ENCODE measurements at regions not wholly inside any gene's neighbourhood (a gene's known extent, or its start where the extent isn't known, plus 50 kb on each side); places are given as distances from the start of the nearest gene placed in this dataset.

GRCh38 chr1:38242506-38242905 is 195.9 kb upstream of the POU3F1 start:
- TF ChIP-seq POLR2A (IDR thresholded peaks at IDR 0.05; ENCODE audit: low read depth, low read length) = no peak
- TF ChIP-seq, protein P1, sequence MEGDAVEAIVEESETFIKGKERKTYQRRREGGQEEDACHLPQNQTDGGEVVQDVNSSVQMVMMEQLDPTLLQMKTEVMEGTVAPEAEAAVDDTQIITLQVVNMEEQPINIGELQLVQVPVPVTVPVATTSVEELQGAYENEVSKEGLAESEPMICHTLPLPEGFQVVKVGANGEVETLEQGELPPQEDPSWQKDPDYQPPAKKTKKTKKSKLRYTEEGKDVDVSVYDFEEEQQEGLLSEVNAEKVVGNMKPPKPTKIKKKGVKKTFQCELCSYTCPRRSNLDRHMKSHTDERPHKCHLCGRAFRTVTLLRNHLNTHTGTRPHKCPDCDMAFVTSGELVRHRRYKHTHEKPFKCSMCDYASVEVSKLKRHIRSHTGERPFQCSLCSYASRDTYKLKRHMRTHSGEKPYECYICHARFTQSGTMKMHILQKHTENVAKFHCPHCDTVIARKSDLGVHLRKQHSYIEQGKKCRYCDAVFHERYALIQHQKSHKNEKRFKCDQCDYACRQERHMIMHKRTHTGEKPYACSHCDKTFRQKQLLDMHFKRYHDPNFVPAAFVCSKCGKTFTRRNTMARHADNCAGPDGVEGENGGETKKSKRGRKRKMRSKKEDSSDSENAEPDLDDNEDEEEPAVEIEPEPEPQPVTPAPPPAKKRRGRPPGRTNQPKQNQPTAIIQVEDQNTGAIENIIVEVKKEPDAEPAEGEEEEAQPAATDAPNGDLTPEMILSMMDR (IDR thresholded peaks at IDR 0.05; ENCODE audit: extremely low read depth in 1 of 2, insufficient read depth in 1 of 2, low read depth in 1 of 2, low read length in 2 of 2) = no peak
- no peak for TF ChIP-seq EZH2 (IDR thresholded peaks at IDR 0.05; ENCODE audit: borderline replicate concordance, low read depth, low read length, severe bottlenecking)
